ENCODE measurements at regions not wholly inside any gene's neighbourhood (a gene's known extent, or its start where the extent isn't known, plus 50 kb on each side); places are given as distances from the start of the nearest gene placed in this dataset.

DNA sequence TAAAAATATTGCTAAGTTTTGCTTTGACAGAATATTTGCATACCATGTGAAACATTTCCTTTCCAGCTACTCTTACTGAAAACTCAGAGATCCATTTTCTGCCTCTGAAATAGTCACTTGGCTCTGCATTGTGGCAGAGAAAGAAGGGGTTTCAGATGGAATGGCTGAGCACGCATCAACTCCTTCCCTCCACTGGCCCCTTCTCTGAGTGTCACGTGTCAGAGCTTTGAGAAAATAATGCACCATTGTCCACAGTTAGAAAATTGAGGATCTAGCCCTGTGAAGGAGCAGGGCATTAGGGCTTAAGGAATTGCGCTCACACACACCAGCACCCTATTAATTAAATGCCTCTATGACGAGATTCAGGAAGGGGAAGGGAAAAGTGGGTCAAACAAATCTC, 78.8 kb upstream of the FAT4 start:
- TF ChIP-seq, protein P1, sequence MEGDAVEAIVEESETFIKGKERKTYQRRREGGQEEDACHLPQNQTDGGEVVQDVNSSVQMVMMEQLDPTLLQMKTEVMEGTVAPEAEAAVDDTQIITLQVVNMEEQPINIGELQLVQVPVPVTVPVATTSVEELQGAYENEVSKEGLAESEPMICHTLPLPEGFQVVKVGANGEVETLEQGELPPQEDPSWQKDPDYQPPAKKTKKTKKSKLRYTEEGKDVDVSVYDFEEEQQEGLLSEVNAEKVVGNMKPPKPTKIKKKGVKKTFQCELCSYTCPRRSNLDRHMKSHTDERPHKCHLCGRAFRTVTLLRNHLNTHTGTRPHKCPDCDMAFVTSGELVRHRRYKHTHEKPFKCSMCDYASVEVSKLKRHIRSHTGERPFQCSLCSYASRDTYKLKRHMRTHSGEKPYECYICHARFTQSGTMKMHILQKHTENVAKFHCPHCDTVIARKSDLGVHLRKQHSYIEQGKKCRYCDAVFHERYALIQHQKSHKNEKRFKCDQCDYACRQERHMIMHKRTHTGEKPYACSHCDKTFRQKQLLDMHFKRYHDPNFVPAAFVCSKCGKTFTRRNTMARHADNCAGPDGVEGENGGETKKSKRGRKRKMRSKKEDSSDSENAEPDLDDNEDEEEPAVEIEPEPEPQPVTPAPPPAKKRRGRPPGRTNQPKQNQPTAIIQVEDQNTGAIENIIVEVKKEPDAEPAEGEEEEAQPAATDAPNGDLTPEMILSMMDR (IDR thresholded peaks at IDR 0.05): no peak
- TF ChIP-seq ZFX (IDR thresholded peaks at IDR 0.05; ENCODE audit: borderline replicate concordance): no peak
